Jurkat, Clone E6-1 (cell line): ENCODE measurements at regions not wholly inside any gene's neighbourhood (a gene's known extent, or its start where the extent isn't known, plus 50 kb on each side); places are given as distances from the start of the nearest gene placed in this dataset.

Experiments
- DNase-seq: peaks from one replicate; pipeline ENCODE4 v3.0.0-alpha.2; 2011; ENCODE audit warnings: low read depth, low spot score
- H3K4me3 ChIP-seq: 2 replicates; pipeline ENCODE4 v1.5.1; 2011; ENCODE audit warnings: mild to moderate bottlenecking, low read length, control low read depth, moderate library complexity

DNA sequence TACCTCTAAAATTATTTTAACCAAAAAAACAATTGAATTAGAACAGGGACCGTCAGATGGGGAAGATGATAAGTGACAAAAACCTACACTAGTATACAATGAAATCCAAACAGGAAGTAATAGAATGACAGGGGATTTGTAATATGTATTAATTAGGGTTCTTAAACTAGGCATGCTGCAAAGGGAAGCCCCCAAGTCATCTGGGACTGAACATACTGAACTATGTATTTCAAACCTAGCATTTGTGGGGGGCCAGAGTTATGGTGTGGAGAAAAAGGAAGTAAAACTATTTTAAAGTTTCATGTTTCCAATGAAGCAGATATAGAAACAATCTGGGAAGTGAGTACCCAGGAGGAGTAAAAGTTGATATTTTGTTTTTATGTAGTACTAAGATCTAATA lies 133.2 kb upstream of the HS3ST3A1 start:
- no peak overlapping the region for H3K4me3 ChIP-seq
- no peak for DNase-seq

- H3K4me3 ChIP-seq = no peak overlapping the region
- DNase-seq = no peak
Measured at GRCh38 chr17:13735444-13735843, 133.7 kb upstream of the HS3ST3A1 start.

GRCh38 chr17:13735861-13736260 lies 134.1 kb upstream of the HS3ST3A1 start:
- no peak overlapping the region for H3K4me3 ChIP-seq
- DNase-seq = no peak

DNA sequence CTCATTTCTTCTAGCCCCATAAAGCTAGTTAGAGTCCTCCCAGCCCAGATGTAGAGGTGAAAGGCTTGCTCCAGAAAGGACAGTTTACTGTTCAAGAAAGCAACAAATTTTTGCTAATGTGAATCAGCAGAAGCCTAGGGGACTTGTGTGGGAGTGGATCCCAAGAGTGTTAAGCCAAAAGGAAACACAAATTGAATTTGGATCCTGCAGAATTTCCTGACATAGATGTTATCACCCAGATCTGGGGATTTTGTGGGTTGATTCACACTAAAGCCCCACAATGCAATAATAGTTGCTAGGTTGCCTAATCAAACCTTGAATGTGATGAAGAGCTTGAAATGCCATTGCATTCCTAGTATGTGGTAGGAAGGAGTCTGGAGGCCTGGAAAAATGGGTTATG lies 135.2 kb upstream of the HS3ST3A1 start:
- no peak overlapping the region for H3K4me3 ChIP-seq
- DNase-seq = no peak

GRCh38 chr17:13740686-13741085 lies 139.0 kb upstream of the HS3ST3A1 start:
- DNase-seq = no peak
- H3K4me3 ChIP-seq = no peak overlapping the region

- DNase-seq = no peak
- no peak overlapping the region for H3K4me3 ChIP-seq
Measured at GRCh38 chr17:13741744-13742143, 140.0 kb upstream of the HS3ST3A1 start.

GRCh38 chr17:13743906-13744305 lies 142.2 kb upstream of the HS3ST3A1 start:
- no peak for DNase-seq
- no peak overlapping the region for H3K4me3 ChIP-seq

DNA sequence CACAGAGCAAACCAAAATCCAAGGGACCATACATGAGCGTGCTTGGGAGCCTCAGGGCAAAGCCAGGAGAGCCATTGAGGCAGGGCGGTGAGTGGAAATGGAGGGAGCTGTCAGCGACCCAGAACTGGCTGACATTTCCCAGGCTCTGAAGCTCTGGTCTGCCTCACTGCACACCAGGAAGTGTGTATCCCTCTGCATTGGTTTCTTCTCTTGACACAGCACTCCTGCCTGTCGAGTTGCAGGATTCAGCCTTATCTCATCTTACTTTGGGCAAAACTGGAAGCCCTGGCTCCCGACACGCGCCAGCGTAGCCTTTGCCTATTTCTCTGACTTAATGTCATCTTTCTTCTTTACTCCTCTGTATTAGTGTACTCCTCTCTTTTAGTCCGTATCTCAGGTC lies 144.7 kb upstream of the HS3ST3A1 start:
- no peak overlapping the region for H3K4me3 ChIP-seq
- no peak for DNase-seq

DNA sequence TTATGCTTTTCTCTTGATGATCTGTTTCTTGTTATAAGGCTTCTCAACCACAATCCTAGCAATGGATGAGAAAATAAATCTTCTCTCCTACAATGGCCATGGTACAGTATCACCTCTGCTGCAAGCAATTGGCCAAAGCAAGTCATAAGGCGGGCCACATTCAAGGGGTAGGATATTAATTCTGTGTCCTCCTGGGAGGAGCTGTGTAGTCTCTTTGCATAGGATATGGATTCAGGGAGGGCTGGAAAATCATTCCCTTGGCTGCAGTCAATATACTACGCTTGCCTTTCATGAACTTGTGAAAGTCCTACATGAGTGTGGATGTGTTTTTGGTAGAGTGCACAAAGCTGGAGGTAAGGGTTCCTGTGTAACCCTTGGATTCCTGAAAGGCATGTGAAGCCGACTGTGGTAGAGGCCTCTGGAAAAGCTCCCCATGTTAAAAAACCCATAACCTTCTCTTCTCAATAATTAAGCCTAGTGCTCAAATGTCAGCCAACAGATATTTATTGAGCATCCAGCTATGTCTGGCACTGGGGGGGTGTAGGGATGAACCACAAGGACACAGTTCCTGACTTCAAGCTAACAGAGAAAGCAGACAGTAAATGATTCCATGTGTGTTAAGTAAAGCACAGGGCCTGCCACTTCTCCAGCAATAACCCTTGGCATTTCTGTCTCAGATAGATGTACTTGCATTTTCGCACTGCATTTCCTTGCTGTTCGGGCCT lies 147.6 kb upstream of the HS3ST3A1 start:
- no peak for DNase-seq
- no peak overlapping the region for H3K4me3 ChIP-seq

GRCh38 chr17:13749891-13750235 lies 148.1 kb upstream of the HS3ST3A1 start:
- no peak overlapping the region for H3K4me3 ChIP-seq
- no peak for DNase-seq

DNA sequence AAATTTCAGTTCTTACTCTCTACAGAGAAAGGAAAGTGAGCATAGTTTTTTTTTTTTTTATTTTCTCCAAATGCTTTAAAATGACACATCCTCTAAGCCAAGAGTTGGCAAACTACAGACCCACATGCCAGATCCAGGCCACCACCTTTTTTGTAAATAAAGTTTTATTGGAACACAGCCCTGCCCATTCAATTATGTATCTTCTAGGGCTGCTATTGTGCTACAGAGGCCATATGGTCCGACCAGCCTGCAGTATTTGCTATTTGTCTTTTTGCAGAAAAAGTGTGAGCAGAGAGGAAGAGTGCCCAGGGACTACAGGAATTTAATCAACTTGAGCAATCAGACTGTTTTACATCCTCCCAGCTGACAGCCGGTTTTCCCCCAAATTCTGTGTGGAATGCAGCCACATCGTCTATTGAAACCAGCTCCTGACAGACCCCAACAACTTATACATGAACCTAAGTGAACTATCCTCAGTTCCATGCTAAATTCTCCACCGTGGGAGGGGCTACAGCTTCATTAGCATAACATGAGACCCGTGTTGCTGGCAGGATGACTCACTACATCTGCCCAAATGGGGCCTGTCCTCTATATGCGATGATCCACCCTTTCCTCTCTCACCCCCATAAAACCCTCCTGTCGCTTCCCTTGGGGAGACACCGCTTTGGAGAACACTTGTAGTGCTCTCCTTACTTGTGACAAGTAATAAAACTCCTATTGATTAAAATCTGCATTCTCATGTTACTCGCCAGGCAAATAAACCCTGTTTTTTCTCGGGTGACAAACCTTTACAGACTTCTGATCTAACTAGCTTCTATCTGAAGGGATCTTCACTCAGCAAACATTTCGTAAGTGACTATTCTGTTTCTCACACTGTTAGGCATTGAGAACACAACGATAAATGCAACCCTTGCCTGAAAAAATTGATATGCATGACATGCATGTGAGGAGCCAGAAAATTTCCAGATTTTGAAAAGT lies 149.4 kb upstream of the HS3ST3A1 start:
- DNase-seq = no peak
- H3K4me3 ChIP-seq = no peak overlapping the region

- H3K4me3 ChIP-seq = no peak overlapping the region
- DNase-seq = no peak
Measured at GRCh38 chr17:13753154-13753553, 151.4 kb upstream of the HS3ST3A1 start.

DNA sequence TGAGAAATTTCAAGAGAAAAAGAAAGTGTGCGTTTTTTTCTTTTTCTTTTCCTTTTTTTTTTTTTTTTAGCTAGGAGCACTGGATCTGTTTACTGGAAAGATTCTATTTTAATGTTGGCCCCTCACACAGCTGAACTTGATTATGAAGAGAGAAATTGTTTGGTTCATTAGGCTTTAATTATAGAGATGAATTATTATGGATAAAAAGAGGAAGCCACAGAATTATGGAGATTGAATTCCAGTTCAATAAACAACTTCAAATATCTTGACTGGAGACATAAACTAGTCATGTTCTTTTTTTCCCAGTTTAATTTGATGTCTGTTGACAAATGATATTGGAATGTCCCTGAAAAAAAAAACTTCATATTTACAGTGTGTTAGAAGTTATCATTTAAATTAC lies 152.0 kb upstream of the HS3ST3A1 start:
- DNase-seq = no peak
- no peak overlapping the region for H3K4me3 ChIP-seq

DNA sequence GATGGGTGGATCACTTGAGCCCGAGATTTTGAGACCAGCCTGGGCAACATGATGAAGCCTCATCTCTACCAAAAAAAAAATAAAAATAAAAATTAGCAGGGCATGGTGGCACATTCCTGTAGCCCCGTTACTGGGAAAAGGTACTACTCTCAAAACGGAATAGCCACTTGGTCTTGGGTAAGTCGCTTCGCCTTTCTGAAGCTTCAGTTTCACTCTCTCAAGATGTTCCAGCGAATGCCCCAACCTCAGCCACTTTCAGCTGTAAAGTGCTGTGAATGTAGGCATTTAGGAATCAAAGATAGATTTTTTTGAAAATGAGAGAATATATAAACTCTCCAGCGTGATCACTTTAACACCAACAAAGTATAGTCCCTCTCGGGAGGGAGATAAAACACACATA lies 154.1 kb upstream of the HS3ST3A1 start:
- DNase-seq = no peak
- H3K4me3 ChIP-seq = no peak overlapping the region

DNA sequence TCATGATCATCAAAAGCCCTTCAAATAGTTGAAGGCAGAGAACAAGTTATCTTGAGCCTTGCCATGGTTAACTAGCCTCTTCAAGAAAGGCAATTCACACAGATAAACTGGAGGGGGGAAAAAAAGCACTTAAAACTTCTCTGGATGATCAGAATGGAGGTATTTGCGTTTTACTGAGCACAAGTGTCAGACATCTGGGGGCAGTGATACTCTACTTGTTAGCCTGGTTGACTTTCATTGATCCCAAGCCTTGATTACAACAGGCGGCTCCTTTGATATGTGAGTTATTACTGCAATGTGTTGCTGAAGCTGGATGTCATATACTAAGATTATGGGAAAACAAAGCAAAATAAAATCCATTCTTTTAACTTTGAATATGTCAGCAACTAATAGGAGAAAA lies 155.0 kb upstream of the HS3ST3A1 start:
- H3K4me3 ChIP-seq = no peak overlapping the region

GRCh38 chr17:13757871-13758270 lies 156.1 kb upstream of the HS3ST3A1 start:
- no peak for DNase-seq
- H3K4me3 ChIP-seq = no peak overlapping the region

More for the DNA sequence above, 155.0 kb upstream of the HS3ST3A1 start:
- DNase-seq = no peak

GRCh38 chr17:13759518-13760335 lies 158.0 kb upstream of the HS3ST3A1 start:
- DNase-seq = no peak
- no peak overlapping the region for H3K4me3 ChIP-seq

DNA sequence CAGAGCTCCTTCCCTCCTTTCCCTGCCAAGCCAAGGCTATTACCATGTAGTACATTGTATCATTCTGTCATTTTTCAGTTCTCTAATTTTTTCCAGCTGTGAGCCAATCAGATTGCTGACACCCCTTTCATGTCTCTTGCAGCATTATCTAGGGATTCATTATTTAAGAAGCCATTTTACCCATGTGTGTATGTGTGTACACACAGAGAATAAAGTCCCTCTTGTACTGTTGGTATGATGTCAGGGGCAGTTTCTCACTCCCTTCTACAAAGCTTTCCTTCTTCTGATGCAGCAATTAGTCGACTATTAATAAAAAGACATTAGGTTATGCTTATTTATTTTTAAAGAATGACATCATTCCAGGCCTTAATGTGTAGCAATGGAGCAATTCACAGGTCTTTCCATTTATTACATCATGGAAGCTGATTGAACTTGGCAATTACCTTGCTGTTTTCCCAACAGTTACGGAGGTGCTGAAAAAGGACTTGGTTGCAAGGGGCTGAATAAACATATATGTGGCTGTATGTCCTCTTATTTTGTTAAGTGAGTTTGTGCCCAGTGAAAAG lies 159.4 kb upstream of the HS3ST3A1 start:
- no peak overlapping the region for H3K4me3 ChIP-seq

GRCh38 chr17:13765701-13766100 lies 164.0 kb upstream of the HS3ST3A1 start:
- no peak overlapping the region for H3K4me3 ChIP-seq
- DNase-seq = no peak

More for the DNA sequence above, 159.4 kb upstream of the HS3ST3A1 start:
- DNase-seq = no peak
